MM.1S (cell line): ENCODE measurements at regions not wholly inside any gene's neighbourhood (a gene's known extent, or its start where the extent isn't known, plus 50 kb on each side); places are given as distances from the start of the nearest gene placed in this dataset.

ENCODE experiments used
- DNase-seq: peaks from one replicate; pipeline ENCODE4 v3.0.0-alpha.2; 2015
- H2AFZ ChIP-seq: fragments of 300-600 bp; sonication (generic); 2 replicates; pipeline ENCODE4 v1.6.0; 2016; ENCODE audit warnings: antibody characterized with exemption, low read length
- H3F3A ChIP-seq: fragments of 300-600 bp; sonication (generic); 2 replicates; pipeline ENCODE4 v1.6.1; 2016; ENCODE audit warnings: mild to moderate bottlenecking, antibody characterized with exemption, low read length, moderate library complexity, mixed read lengths; ENCODE audit not compliant: insufficient read depth
- H3K27ac ChIP-seq: fragments of 300-600 bp; sonication (generic); 2 replicates; pipeline ENCODE4 v1.5.1; 2016; ENCODE audit warnings: mild to moderate bottlenecking, low read length
- H3K27me3 ChIP-seq: fragments of 300-600 bp; sonication (generic); replicated peaks from 2 replicates; pipeline ENCODE4 v1.6.0; 2016; ENCODE audit warnings: low read length; ENCODE audit not compliant: insufficient read depth
- H3K36me3 ChIP-seq: fragments of 300-600 bp; sonication (generic); replicated peaks from 2 replicates; pipeline ENCODE4 v1.6.1; 2016; ENCODE audit warnings: mild to moderate bottlenecking, low read length, mixed read lengths; ENCODE audit not compliant: insufficient read depth
- H3K4me1 ChIP-seq: fragments of 300-600 bp; sonication (generic); 2 replicates; pipeline ENCODE4 v1.6.1; 2016; ENCODE audit warnings: low read length, mixed read lengths
- H3K4me2 ChIP-seq: fragments of 300-600 bp; sonication (generic); 2 replicates; pipeline ENCODE4 v1.6.0; 2016; ENCODE audit warnings: low read depth, low read length
- H3K4me3 ChIP-seq: fragments of 300-600 bp; sonication (generic); 2 replicates; pipeline ENCODE4 v1.5.1; 2016; ENCODE audit warnings: low read length, mixed read lengths
- H3K79me2 ChIP-seq: fragments of 300-600 bp; sonication (generic); 2 replicates; pipeline ENCODE4 v1.6.1; 2016; ENCODE audit warnings: mixed run types, low read length, mixed read lengths
- H3K9ac ChIP-seq: fragments of 300-600 bp; sonication (generic); 2 replicates; pipeline ENCODE4 v1.6.1; 2016; ENCODE audit warnings: low read length, mixed read lengths
- H3K9me2 ChIP-seq: fragments of 300-600 bp; sonication (generic); replicated peaks from 2 replicates; pipeline ENCODE4 v1.6.1; 2016; ENCODE audit warnings: mild to moderate bottlenecking, low read length, mixed read lengths; ENCODE audit not compliant: insufficient read depth
- H3K9me3 ChIP-seq: fragments of 300-600 bp; sonication (generic); replicated peaks from 2 replicates; pipeline ENCODE4 v1.6.1; 2016; ENCODE audit warnings: mild to moderate bottlenecking, low read length, mixed read lengths; ENCODE audit not compliant: insufficient read depth
- H4K20me1 ChIP-seq: fragments of 300-600 bp; sonication (generic); 2 replicates; pipeline ENCODE4 v1.6.1; 2016; ENCODE audit warnings: mild to moderate bottlenecking, low read length, moderate library complexity, mixed read lengths; ENCODE audit not compliant: insufficient read depth
- EZH2 ChIP-seq: fragments of 300-600 bp; sonication (generic); optimal IDR thresholded peaks from 2 replicates; pipeline ENCODE3; 2017; ENCODE audit warnings: low read depth, mild to moderate bottlenecking, antibody characterized with exemption, low read length, mixed read lengths
- EZH2phosphoT487 ChIP-seq: fragments of 300-600 bp; sonication (generic); IDR thresholded peaks from 2 replicates; pipeline ENCODE4 v1.6.1; 2018; ENCODE audit warnings: antibody characterized with exemption, low read length
- TF ChIP-seq, protein P1 (sequence below): fragments of 300-600 bp; sonication (generic); IDR thresholded peaks from 2 replicates; pipeline ENCODE4 v1.5.1; 2016; ENCODE audit warnings: antibody characterized with exemption, low read length, mixed read lengths

DNA sequence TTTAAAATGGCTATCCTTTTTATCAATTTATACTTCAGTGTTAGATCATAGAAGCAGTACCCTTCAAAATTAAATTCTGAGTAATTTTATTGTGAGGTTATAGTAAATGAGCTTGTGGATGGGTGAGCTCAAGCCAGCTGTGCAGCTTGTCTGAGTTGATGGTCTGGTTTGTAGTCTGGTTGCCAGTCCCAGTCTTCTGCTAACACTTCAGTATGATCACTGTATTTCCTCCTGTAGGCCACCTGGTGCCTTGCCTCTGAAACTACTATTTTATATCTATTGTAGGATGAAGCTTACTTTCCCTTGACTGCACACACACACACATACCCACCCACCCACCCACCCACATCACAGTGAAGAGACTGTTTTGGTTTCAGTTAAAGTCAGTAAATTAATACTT lies 496.4 kb downstream of the PCNX1 start:
- Histone ChIP-seq H3F3A (no peaks in the 10 kb centered on the region), H2AFZ (no peak overlapping the region), H3K27ac (no peak overlapping the region), H4K20me1 (no peaks in the 10 kb centered on the region), H3K27me3 (no peaks in the 10 kb centered on the region), H3K36me3 (no peaks in the 10 kb centered on the region), H3K9me2 (no peaks in the 10 kb centered on the region), H3K4me1 (no peaks in the 10 kb centered on the region), H3K4me3 (no peak overlapping the region), H3K9ac (no peak overlapping the region), H3K4me2 (no peak overlapping the region), H3K79me2 (no peaks in the 10 kb centered on the region; the same call in 1 of the 2 replicates), H3K9me3 (no peaks in the 10 kb centered on the region)
- TF ChIP-seq, protein P1, sequence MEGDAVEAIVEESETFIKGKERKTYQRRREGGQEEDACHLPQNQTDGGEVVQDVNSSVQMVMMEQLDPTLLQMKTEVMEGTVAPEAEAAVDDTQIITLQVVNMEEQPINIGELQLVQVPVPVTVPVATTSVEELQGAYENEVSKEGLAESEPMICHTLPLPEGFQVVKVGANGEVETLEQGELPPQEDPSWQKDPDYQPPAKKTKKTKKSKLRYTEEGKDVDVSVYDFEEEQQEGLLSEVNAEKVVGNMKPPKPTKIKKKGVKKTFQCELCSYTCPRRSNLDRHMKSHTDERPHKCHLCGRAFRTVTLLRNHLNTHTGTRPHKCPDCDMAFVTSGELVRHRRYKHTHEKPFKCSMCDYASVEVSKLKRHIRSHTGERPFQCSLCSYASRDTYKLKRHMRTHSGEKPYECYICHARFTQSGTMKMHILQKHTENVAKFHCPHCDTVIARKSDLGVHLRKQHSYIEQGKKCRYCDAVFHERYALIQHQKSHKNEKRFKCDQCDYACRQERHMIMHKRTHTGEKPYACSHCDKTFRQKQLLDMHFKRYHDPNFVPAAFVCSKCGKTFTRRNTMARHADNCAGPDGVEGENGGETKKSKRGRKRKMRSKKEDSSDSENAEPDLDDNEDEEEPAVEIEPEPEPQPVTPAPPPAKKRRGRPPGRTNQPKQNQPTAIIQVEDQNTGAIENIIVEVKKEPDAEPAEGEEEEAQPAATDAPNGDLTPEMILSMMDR: no peak
- TF ChIP-seq EZH2 (no peak), EZH2phosphoT487 (no peak)
- peak; percentile 28 for DNase-seq

DNA sequence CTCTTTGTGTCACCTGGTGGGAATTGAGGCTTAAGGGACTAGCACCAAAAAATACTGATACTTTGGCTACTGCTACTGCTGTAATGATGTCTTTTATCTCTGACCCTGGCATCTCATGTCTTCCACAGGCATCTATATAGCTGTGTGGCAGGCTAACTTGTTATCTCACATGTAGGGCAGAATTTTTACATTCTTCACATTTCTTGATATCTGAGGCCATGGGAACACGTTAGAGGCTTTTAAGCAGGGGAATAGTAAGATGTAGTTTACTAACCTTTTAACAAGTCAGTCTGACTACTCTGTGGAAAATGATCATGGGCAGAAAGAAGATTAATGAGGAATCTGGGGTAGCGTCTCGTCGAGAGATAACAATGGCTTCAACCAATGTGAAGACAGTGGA lies 498.4 kb downstream of the PCNX1 start:
- no peak for DNase-seq
- Histone ChIP-seq H3K4me3 (no peak overlapping the region), H3K27me3 (no peaks in the 10 kb centered on the region), H3K4me2 (no peak overlapping the region), H3K9ac (no peak overlapping the region), H3K79me2 (no peaks in the 10 kb centered on the region), H3K27ac (no peak overlapping the region), H3K36me3 (no peaks in the 10 kb centered on the region), H3F3A (no peaks in the 10 kb centered on the region), H3K9me2 (no peaks in the 10 kb centered on the region), H2AFZ (no peak overlapping the region), H4K20me1 (no peaks in the 10 kb centered on the region), H3K9me3 (no peaks in the 10 kb centered on the region), H3K4me1 (no peaks in the 10 kb centered on the region)
- TF ChIP-seq, protein P1: no peak
- TF ChIP-seq EZH2phosphoT487: no peak

DNA sequence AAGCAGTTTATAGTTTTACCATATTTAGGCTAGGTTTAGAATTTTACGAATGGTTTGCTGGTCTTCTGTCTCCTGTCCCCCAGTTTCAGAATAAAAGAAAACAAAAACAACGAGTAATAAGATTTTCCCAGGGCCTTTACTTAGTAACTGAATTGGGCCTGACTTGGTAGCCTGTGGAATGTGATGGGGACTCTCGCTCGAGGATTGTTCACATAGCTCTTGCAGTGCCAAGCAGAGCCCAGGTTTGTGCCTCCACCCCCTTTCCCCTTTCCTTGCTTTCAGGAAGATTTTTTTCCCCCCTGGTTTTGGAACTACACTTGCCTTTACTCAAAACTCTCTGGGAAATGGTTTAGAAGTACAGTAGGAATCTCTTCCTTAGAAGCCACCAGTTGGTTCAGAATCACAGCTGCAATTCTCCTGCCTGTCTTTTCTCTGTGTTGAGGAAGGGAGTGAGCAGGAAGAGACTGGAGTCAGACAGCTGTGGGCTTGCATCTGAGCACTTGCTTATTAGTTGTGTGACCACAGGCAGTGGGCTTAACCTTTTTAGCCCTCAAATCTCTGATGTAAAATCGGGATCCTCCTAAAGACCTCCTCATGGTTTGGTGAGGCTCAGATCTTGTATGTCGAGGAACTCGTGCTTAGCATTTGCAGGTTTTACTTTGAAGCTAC lies 501.2 kb downstream of the PCNX1 start:
- no peaks in the 10 kb centered on the region for H3K27me3 ChIP-seq
- no peak overlapping the region for H2AFZ ChIP-seq
- H3K79me2 ChIP-seq: no peaks in the 10 kb centered on the region; the same call in 1 of the 2 replicates
- H3K9me2 ChIP-seq: no peaks in the 10 kb centered on the region
- no peak overlapping the region for H3K4me3 ChIP-seq
- DNase-seq: no peak
- no peak overlapping the region for H3K4me2 ChIP-seq
- H3K9me3 ChIP-seq: no peaks in the 10 kb centered on the region
- no peaks in the 10 kb centered on the region for H3F3A ChIP-seq
- no peaks in the 10 kb centered on the region for H3K4me1 ChIP-seq
- H4K20me1 ChIP-seq: no peaks in the 10 kb centered on the region
- no peak overlapping the region for H3K27ac ChIP-seq
- no peaks in the 10 kb centered on the region for H3K36me3 ChIP-seq
- H3K9ac ChIP-seq: no peak overlapping the region
- no peak for TF ChIP-seq EZH2phosphoT487
- no peak for TF ChIP-seq EZH2
- TF ChIP-seq, protein P1: no peak
